ENCODE measurements at regions not wholly inside any gene's neighbourhood (a gene's known extent, or its start where the extent isn't known, plus 50 kb on each side); places are given as distances from the start of the nearest gene placed in this dataset.
A peak's percentile ranks its signal among the peaks of the same experiment; 100 is the strongest.

DNA sequence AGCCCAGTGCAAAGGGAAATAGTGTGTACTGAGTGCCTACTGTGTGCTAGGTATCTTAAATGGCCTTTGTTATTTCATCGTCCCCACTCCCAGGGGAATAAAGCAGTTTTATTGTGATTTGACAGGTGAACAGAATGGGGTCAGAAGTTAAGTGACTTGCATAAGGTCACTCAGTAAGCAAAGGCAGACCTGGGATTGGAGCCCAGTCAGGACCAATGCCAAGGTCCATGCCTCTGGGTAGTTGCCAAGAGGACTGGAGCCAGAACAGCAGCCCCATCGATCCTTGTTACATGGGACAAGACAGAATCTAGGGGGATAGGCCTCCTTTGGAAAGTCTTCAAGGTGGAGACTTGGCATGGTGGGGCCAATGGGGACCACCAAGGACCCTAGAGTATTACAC, 227.4 kb upstream of the PWP1 start:
- Histone ChIP-seq H4K20me1 (ENCODE audit: insufficient read depth) (no peaks in the 10 kb centered on the region), H3K27ac (no peak overlapping the region), H3F3A (ENCODE audit: insufficient read depth) (peaks cover 27% of the 10 kb centered on the region), H3K36me3 (ENCODE audit: low read depth) (no peaks in the 10 kb centered on the region), H3K27me3 (replicated peaks; ENCODE audit: insufficient read depth) (no peaks in the 10 kb centered on the region), H2AFZ (no peak overlapping the region), H3K4me2 (ENCODE audit: unreplicated experiment) (no peak overlapping the region), H3K9me2 (ENCODE audit: insufficient read depth) (no peaks in the 10 kb centered on the region; the same call in 1 of the 2 replicates), H3K4me3 (no peak overlapping the region), H3K4me1 (ENCODE audit: insufficient read depth) (peaks cover 20% of the 10 kb centered on the region), H3K9ac (no peak overlapping the region), H3K9me3 (ENCODE audit: low read depth) (no peaks in the 10 kb centered on the region), H3K79me2 (ENCODE audit: insufficient read depth) (no peaks in the 10 kb centered on the region)
- in situ Hi-C loops (cut with MboI): no loop called here
- DNase-seq: no peak
- TF ChIP-seq EZH2 (IDR thresholded peaks at IDR 0.05; ENCODE audit: insufficient read depth, poor library complexity, severe bottlenecking) (no peak), EZH2phosphoT487 (IDR thresholded peaks at IDR 0.05; ENCODE audit: insufficient read depth, low read depth) (no peak)
- WGBS, 2 experiments (ENCODE audit: low coverage in 1 of 2, low lambda C conversion rate in 2 of 2, missing lambda C conversion rate in 2 of 2): 71 to 81% methylated on average over 2 of the region's 2 CpGs

GRCh38 chr12:107458990-107459389, 226.6 kb upstream of the PWP1 start:
- DNase-seq: no peak
- TF ChIP-seq EZH2 (IDR thresholded peaks at IDR 0.05; ENCODE audit: insufficient read depth, poor library complexity, severe bottlenecking): no peak
- TF ChIP-seq EZH2phosphoT487 (IDR thresholded peaks at IDR 0.05; ENCODE audit: insufficient read depth, low read depth): no peak
- no peak overlapping the region for H3K4me3 ChIP-seq
- no peaks in the 10 kb centered on the region for H3K79me2 ChIP-seq (ENCODE audit: insufficient read depth)
- H3K4me1 ChIP-seq (ENCODE audit: insufficient read depth): peaks cover 20% of the 10 kb centered on the region
- no peaks in the 10 kb centered on the region; the same call in 1 of the 2 replicates for H3K9me2 ChIP-seq (ENCODE audit: insufficient read depth)
- H3K4me2 ChIP-seq (ENCODE audit: unreplicated experiment): no peak overlapping the region
- H3F3A ChIP-seq (ENCODE audit: insufficient read depth): peaks cover 27% of the 10 kb centered on the region
- in situ Hi-C loops (cut with MboI): no loop called here
- no peak overlapping the region for H2AFZ ChIP-seq
- no peaks in the 10 kb centered on the region for H3K27me3 ChIP-seq (replicated peaks; ENCODE audit: insufficient read depth)
- 94 to 100% methylated on average over 2 of the region's 2 CpGs for WGBS, 2 experiments (ENCODE audit: low coverage in 1 of 2, low lambda C conversion rate in 2 of 2, missing lambda C conversion rate in 2 of 2)
- H4K20me1 ChIP-seq (ENCODE audit: insufficient read depth): no peaks in the 10 kb centered on the region
- H3K36me3 ChIP-seq (ENCODE audit: low read depth): no peaks in the 10 kb centered on the region
- no peaks in the 10 kb centered on the region for H3K9me3 ChIP-seq (ENCODE audit: low read depth)
- no peak overlapping the region for H3K27ac ChIP-seq
- H3K9ac ChIP-seq: no peak overlapping the region

GRCh38 chr12:107459641-107460040, 226.0 kb upstream of the PWP1 start:
- Histone ChIP-seq H3K9ac (no peak overlapping the region), H3K4me2 (ENCODE audit: unreplicated experiment) (no peak overlapping the region), H2AFZ (no peak overlapping the region), H3K9me2 (ENCODE audit: insufficient read depth) (no peaks in the 10 kb centered on the region; the same call in 1 of the 2 replicates), H3K27ac (no peak overlapping the region), H3F3A (ENCODE audit: insufficient read depth) (peaks cover 27% of the 10 kb centered on the region), H3K4me1 (ENCODE audit: insufficient read depth) (peaks cover 20% of the 10 kb centered on the region), H3K9me3 (ENCODE audit: low read depth) (no peaks in the 10 kb centered on the region), H3K4me3 (no peak overlapping the region), H3K79me2 (ENCODE audit: insufficient read depth) (no peaks in the 10 kb centered on the region), H3K27me3 (replicated peaks; ENCODE audit: insufficient read depth) (no peaks in the 10 kb centered on the region), H3K36me3 (ENCODE audit: low read depth) (no peaks in the 10 kb centered on the region), H4K20me1 (ENCODE audit: insufficient read depth) (no peaks in the 10 kb centered on the region)
- WGBS, 2 experiments (ENCODE audit: low coverage in 1 of 2, low lambda C conversion rate in 2 of 2, missing lambda C conversion rate in 2 of 2): 91 to 94% methylated on average over 7 of the region's 7 CpGs
- TF ChIP-seq EZH2phosphoT487 (IDR thresholded peaks at IDR 0.05; ENCODE audit: insufficient read depth, low read depth) (no peak), EZH2 (IDR thresholded peaks at IDR 0.05; ENCODE audit: insufficient read depth, poor library complexity, severe bottlenecking) (no peak)
- in situ Hi-C loops (cut with MboI): no loop called here
- no peak for DNase-seq

- peak overlapping the region; percentile 69 for H3K9ac ChIP-seq
- TF ChIP-seq EZH2phosphoT487 (IDR thresholded peaks at IDR 0.05; ENCODE audit: insufficient read depth, low read depth) (no peak), EZH2 (IDR thresholded peaks at IDR 0.05; ENCODE audit: insufficient read depth, poor library complexity, severe bottlenecking) (no peak)
- H3K79me2 ChIP-seq (ENCODE audit: insufficient read depth): no peaks in the 10 kb centered on the region
- no peaks in the 10 kb centered on the region for H3K27me3 ChIP-seq (replicated peaks; ENCODE audit: insufficient read depth)
- H3K4me2 ChIP-seq (ENCODE audit: unreplicated experiment): peak overlapping the region; percentile 70
- peak overlapping the region; percentile 90 for H3K27ac ChIP-seq
- H3F3A ChIP-seq (ENCODE audit: insufficient read depth): peaks cover 27% of the 10 kb centered on the region
- no peaks in the 10 kb centered on the region for H3K36me3 ChIP-seq (ENCODE audit: low read depth)
- H4K20me1 ChIP-seq (ENCODE audit: insufficient read depth): no peaks in the 10 kb centered on the region
- in situ Hi-C loops (cut with MboI): no loop called here
- 0 to 1% methylated on average over 6 of the region's 6 CpGs for WGBS, 2 experiments (ENCODE audit: low coverage in 1 of 2, low lambda C conversion rate in 2 of 2, missing lambda C conversion rate in 2 of 2)
- peak overlapping the region; percentile 72 for H2AFZ ChIP-seq
- DNase-seq: peak; percentile 91
- no peaks in the 10 kb centered on the region; the same call in 1 of the 2 replicates for H3K9me2 ChIP-seq (ENCODE audit: insufficient read depth)
- H3K9me3 ChIP-seq (ENCODE audit: low read depth): no peaks in the 10 kb centered on the region
- H3K4me3 ChIP-seq: peak overlapping the region; percentile 59
- peaks cover 20% of the 10 kb centered on the region for H3K4me1 ChIP-seq (ENCODE audit: insufficient read depth)
Measured at GRCh38 chr12:107461222-107461975, 224.2 kb upstream of the PWP1 start.

Data from GM23248 (cell line).